Left lung (tissue), 4 donors: ENCODE measurements at regions not wholly inside any gene's neighbourhood (a gene's known extent, or its start where the extent isn't known, plus 50 kb on each side); places are given as distances from the start of the nearest gene placed in this dataset.

ENCODE experiments used
- ATAC-seq: fragments of 200-7000 bp; cut with Tn5 transposase; one replicate; pipeline ENCODE4 v1.9.1; 2020; ENCODE audit warnings: moderate library complexity
- DNase-seq, 4 donors: peaks; one replicate each; pipeline ENCODE4 v3.0.0-alpha.2; 2013 to 2020
- H3K27ac ChIP-seq, 2 donors: fragments of 200-600 bp; sonication (generic) in 1 of 2; one replicate each; pipeline versions ENCODE4 v1.5.0 to v1.8.0; 2020 to 2021
- H3K27me3 ChIP-seq, 2 donors: fragments of 200-600 bp; sonication (generic) in 1 of 2; one replicate each; pipeline versions ENCODE4 v1.5.0 to v1.8.0; 2020 to 2021
- H3K36me3 ChIP-seq, 2 donors: fragments of 200-600 bp; sonication (generic) in 1 of 2; one replicate each; pipeline versions ENCODE4 v1.5.0 to v1.8.0; 2020 to 2021
- H3K4me1 ChIP-seq, 2 donors: fragments of 200-600 bp; one replicate each; pipeline ENCODE4 v1.8.0; 2021
- H3K4me3 ChIP-seq, 2 donors: fragments of 200-600 bp; sonication (generic) in 1 of 2; one replicate each; pipeline versions ENCODE4 v1.5.0 to v1.8.0; 2020 to 2021; ENCODE audit warnings: mild to moderate bottlenecking in 1 of 2
- H3K9me3 ChIP-seq, 2 donors: fragments of 200-600 bp; sonication (generic) in 1 of 2; one replicate each; pipeline versions ENCODE4 v1.5.0 to v1.8.0; 2020 to 2021
- intact Hi-C, 2 donors: fragments of 100-400 bp; cut with DNase I; formaldehyde crosslinking; loops; one replicate each; pipeline versions ENCODE4 v1.11.2 to v1.14.2; 2022
- TF ChIP-seq, protein P1 (sequence below), 2 donors: fragments of 200-600 bp; sonication (generic) in 1 of 2; IDR thresholded peaks; one replicate each; pipeline versions ENCODE4 v1.5.0 to v1.8.0; 2021; ENCODE audit warnings: antibody characterized with exemption in 2 of 2
- donor health status: DM: no; HTN: yes; CAD: no.
- donor health status: DM: no; HTN: no; CAD: no.

- intact Hi-C loops = no loop called here
- ATAC-seq = no peak
- Histone ChIP-seq H3K9me3 (no peaks in the 10 kb centered on the region), H3K27ac (no peak overlapping the region), H3K36me3 (no peaks in the 10 kb centered on the region), H3K4me3 (no peak overlapping the region), H3K4me1 (no peaks in the 10 kb centered on the region), H3K27me3 (no peaks in the 10 kb centered on the region)
- DNase-seq = no peak
- TF ChIP-seq, protein P1, sequence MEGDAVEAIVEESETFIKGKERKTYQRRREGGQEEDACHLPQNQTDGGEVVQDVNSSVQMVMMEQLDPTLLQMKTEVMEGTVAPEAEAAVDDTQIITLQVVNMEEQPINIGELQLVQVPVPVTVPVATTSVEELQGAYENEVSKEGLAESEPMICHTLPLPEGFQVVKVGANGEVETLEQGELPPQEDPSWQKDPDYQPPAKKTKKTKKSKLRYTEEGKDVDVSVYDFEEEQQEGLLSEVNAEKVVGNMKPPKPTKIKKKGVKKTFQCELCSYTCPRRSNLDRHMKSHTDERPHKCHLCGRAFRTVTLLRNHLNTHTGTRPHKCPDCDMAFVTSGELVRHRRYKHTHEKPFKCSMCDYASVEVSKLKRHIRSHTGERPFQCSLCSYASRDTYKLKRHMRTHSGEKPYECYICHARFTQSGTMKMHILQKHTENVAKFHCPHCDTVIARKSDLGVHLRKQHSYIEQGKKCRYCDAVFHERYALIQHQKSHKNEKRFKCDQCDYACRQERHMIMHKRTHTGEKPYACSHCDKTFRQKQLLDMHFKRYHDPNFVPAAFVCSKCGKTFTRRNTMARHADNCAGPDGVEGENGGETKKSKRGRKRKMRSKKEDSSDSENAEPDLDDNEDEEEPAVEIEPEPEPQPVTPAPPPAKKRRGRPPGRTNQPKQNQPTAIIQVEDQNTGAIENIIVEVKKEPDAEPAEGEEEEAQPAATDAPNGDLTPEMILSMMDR (IDR thresholded peaks at IDR 0.05) = no peak
Measured at GRCh38 chr6:9522101-9522500, 892.8 kb downstream of the TFAP2A start.

DNA sequence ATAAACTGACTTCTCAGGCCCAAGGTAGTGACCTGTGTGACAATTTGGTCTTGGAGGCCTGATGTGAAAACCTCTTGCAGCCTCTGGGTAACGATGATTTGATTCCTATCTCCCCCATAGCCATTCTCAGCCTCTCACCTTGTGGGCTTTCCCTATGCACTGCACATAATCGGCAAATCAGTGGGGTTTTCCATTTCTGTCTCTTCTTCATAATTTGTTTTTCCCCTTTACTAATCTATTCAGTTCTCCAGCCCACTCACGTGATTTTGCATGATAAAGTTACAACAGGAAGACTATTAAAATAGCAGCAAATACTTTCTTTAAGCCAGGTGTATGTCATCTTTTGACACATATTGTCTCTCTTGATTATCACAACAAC is 893.7 kb downstream of the TFAP2A start:
- Histone ChIP-seq H3K9me3 (no peaks in the 10 kb centered on the region), H3K27me3 (no peaks in the 10 kb centered on the region), H3K36me3 (no peaks in the 10 kb centered on the region), H3K27ac (no peak overlapping the region), H3K4me1 (no peaks in the 10 kb centered on the region), H3K4me3 (no peak overlapping the region)
- TF ChIP-seq, protein P1 (IDR thresholded peaks at IDR 0.05) = no peak
- DNase-seq = no peak
- no peak for ATAC-seq
- intact Hi-C loops = no loop called here

DNA sequence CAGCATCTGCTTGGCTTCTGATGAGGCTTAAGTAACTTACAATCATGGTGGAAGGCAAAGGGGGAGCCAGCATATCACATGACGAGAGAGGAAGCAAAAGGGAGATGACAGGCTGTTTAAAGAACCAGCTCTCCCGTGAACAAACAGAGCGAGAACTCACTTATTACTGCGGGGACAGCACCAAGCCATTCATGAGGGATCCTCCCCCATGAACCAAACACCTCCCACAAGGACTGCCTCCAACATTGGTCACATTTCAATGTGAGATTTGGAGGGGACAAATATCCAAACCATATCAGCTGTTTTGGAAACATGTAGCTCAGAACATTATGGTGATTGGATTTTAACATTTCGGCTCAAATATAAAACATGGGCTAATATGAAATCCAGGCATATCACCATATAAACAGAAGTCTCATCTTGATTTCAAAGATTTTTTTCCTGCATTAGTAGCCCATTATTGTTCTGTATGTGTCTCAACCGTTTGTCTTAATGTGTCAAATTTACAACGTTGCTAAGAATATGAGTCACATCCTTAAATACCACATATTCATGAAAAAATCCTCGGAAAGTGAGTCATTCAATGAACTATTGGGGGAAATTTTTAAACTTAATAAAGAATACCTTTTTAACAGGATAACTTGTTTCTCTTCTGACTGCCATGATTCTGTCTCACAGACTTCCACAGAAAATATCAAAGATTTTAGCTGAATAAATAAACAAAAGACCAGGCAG is 894.3 kb downstream of the TFAP2A start:
- ATAC-seq (no peak), DNase-seq (no peak)
- H3K4me3 ChIP-seq = no peak overlapping the region
- no peaks in the 10 kb centered on the region for H3K9me3 ChIP-seq
- no peaks in the 10 kb centered on the region for H3K4me1 ChIP-seq
- no peak overlapping the region for H3K27ac ChIP-seq
- H3K27me3 ChIP-seq = no peaks in the 10 kb centered on the region
- intact Hi-C loops = no loop called here
- TF ChIP-seq, protein P1 (IDR thresholded peaks at IDR 0.05) = no peak
- H3K36me3 ChIP-seq = no peaks in the 10 kb centered on the region

DNA sequence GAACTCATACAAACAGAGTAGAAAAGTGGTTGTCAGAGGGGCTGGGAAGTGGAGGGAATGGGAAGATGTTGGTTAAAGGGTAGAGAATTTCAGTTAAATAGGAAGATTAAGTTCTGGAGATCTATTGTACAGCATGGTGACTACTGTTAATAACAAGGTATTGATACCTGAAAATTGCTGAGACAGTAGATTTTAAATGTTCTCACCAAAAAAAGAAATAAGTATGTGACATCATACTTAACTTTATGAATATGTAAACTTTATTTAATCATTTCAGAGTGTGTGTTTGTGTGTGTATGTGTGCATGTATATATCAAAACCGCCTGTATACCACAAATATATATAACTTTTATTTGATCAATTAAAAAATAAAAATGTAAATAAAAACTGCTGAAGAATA is 896.4 kb downstream of the TFAP2A start:
- no peak for ATAC-seq
- intact Hi-C loops = no loop called here
- TF ChIP-seq, protein P1 (IDR thresholded peaks at IDR 0.05) = no peak
- Histone ChIP-seq H3K4me1 (no peaks in the 10 kb centered on the region), H3K27me3 (no peaks in the 10 kb centered on the region), H3K27ac (no peak overlapping the region), H3K36me3 (no peaks in the 10 kb centered on the region), H3K4me3 (no peak overlapping the region), H3K9me3 (no peaks in the 10 kb centered on the region)
- DNase-seq = no peak

GRCh38 chr6:9517806-9518205 is 897.1 kb downstream of the TFAP2A start:
- Histone ChIP-seq H3K27ac (no peak overlapping the region), H3K9me3 (no peaks in the 10 kb centered on the region), H3K4me1 (no peaks in the 10 kb centered on the region), H3K36me3 (no peaks in the 10 kb centered on the region), H3K4me3 (no peak overlapping the region), H3K27me3 (no peaks in the 10 kb centered on the region)
- intact Hi-C loops = no loop called here
- TF ChIP-seq, protein P1 (IDR thresholded peaks at IDR 0.05) = no peak
- DNase-seq (no peak), ATAC-seq (no peak)
